HepG2 (cell line): ENCODE measurements at regions not wholly inside any gene's neighbourhood (a gene's known extent, or its start where the extent isn't known, plus 50 kb on each side); places are given as distances from the start of the nearest gene placed in this dataset.

Experiments used
- ATAC-seq: fragments of 200-7000 bp; cut with Tn5 transposase; 3 replicates; pipeline ENCODE4 v1.9.1; 2020; ENCODE audit warnings: mild to moderate bottlenecking, moderate library complexity
- BruUV-seq: library from RNA; stranded (reverse); fragments of 400-500 nt; replicated peaks from 2 replicates; lab custom pipeline; 2021; lab: Mats Ljungman, UMichigan
- CTCF ChIA-PET: fragments of 300-600 bp; formaldehyde crosslinking; extraction: SDS; loops from one replicate; lab custom pipeline; 2021; ENCODE audit warnings: low total read pairs, inconsistent platforms, low intra/inter-chr PET ratio; lab: Yijun Ruan, JAX
- POLR2A ChIA-PET: fragments of 350-600 bp; sonication (Branson Sonifier 250); formaldehyde crosslinking; loops from one replicate; lab custom pipeline; 2020; ENCODE audit warnings: antibody characterized with exemption, inconsistent platforms; lab: Yijun Ruan, JAX
- DNase-seq: peaks from one replicate; pipeline ENCODE4 v3.0.0-alpha.2; 2015; ENCODE audit warnings: low spot score
- FAIRE-seq: peaks from 3 replicates; lab custom pipeline; 2011; peaks lifted over from hg19 to GRCh38; lab: Jason Lieb, UNC
- H2AFZ ChIP-seq: one replicate; pipeline ENCODE4 v1.6.1; 2011; ENCODE audit warnings: low read length, inconsistent platforms
- H3K27ac ChIP-seq: fragments of 300-600 bp; 3 replicates; pipeline ENCODE4 v1.8.0; 2011; ENCODE audit warnings: mixed run types, mild to moderate bottlenecking, mixed read lengths, low read length, inconsistent platforms; ENCODE audit not compliant: insufficient read depth; ENCODE audit errors: extremely low read length
- H3K27me3 ChIP-seq, 2 experiments: fragments of 200-600 bp in 1 of 2; 2 replicates in 1 of 2; 3 replicates in 1 of 2; pipeline versions ENCODE4 v1.6.0 to v1.8.0; 2011; ENCODE audit warnings: low read length in 2 of 2, mild to moderate bottlenecking in 2 of 2, moderate library complexity in 2 of 2, inconsistent platforms in 1 of 2; ENCODE audit not compliant: insufficient read depth in 2 of 2, control insufficient read depth in 1 of 2
- H3K36me3 ChIP-seq, 2 experiments: fragments of 200-600 bp in 1 of 2; replicated peaks in 1 of 2; 2 replicates in 1 of 2; 3 replicates in 1 of 2; pipeline versions ENCODE4 v1.5.1 to v1.8.0; 2011; ENCODE audit warnings: low read length in 2 of 2, inconsistent platforms in 1 of 2; ENCODE audit not compliant: insufficient read depth in 2 of 2, control insufficient read depth in 1 of 2
- H3K4me1 ChIP-seq: 2 replicates; pipeline ENCODE4 v1.5.1; 2012; ENCODE audit warnings: low read length, inconsistent platforms; ENCODE audit not compliant: insufficient read depth
- H3K4me2 ChIP-seq: 2 replicates; pipeline ENCODE4 v1.6.0; 2011; ENCODE audit warnings: low read depth, low read length, inconsistent platforms
- H3K4me3 ChIP-seq, 3 experiments: fragments of 200-600 bp in 1 of 3; sonication (generic), shearing (Covaris generic) in 1 of 3; replicated peaks in 1 of 3; 2 replicates each; pipeline ENCODE4 v1.5.1; 2011 to 2016; ENCODE audit warnings: low read length in 3 of 3, inconsistent platforms in 2 of 3, low read depth in 2 of 3, mild to moderate bottlenecking in 2 of 3, control low read depth in 1 of 3, mixed read lengths in 1 of 3; ENCODE audit not compliant: insufficient read depth in 1 of 3
- H3K79me2 ChIP-seq: one replicate; pipeline ENCODE4 v1.6.1; 2011; ENCODE audit warnings: low read length, inconsistent platforms; ENCODE audit not compliant: insufficient read depth
- H3K9ac ChIP-seq: 2 replicates; pipeline ENCODE4 v1.6.0; 2011; ENCODE audit warnings: mild to moderate bottlenecking, low read depth, low read length, inconsistent platforms; ENCODE audit not compliant: insufficient read depth
- H3K9me3 ChIP-seq: 2 replicates; pipeline ENCODE4 v1.5.1; 2012; ENCODE audit warnings: mild to moderate bottlenecking, low read length
- H4K20me1 ChIP-seq: 2 replicates; pipeline ENCODE4 v1.6.0; 2011; ENCODE audit warnings: inconsistent platforms, mild to moderate bottlenecking, low read length, moderate library complexity; ENCODE audit not compliant: insufficient read depth
- CBX1 ChIP-seq: IDR thresholded peaks from one replicate; pipeline ENCODE4 v1.6.1; 2016; ENCODE audit warnings: antibody characterized with exemption, low read depth
- KLF11 ChIP-seq: IDR thresholded peaks from 2 replicates; pipeline ENCODE4 v1.6.1; 2016; ENCODE audit warnings: missing compliant biosample characterization
- SIX4 ChIP-seq: sonication (generic); formaldehyde crosslinking; IDR thresholded peaks from 2 replicates; pipeline ENCODE4 v1.4.0; 2020; ENCODE audit warnings: missing genetic modification reagents
- TOPORS ChIP-seq: sonication (generic); formaldehyde crosslinking; IDR thresholded peaks from 2 replicates; pipeline ENCODE4 v1.8.0; 2023; ENCODE audit warnings: mild to moderate bottlenecking, missing genetic modification reagents
- ZNF468 ChIP-seq: sonication (generic); formaldehyde crosslinking; IDR thresholded peaks from 2 replicates; pipeline ENCODE4 v1.8.0; 2022; ENCODE audit warnings: mild to moderate bottlenecking, moderate library complexity, missing genetic modification reagents
- ZNF644 ChIP-seq: IDR thresholded peaks from 2 replicates; pipeline ENCODE4 v1.6.1; 2016; ENCODE audit warnings: low read depth
- ZNF678 ChIP-seq: sonication (generic); formaldehyde crosslinking; IDR thresholded peaks from 2 replicates; pipeline ENCODE4 v1.4.0; 2020; ENCODE audit warnings: mild to moderate bottlenecking, missing genetic modification reagents
- WGBS: methylation state at CpG from one replicate; pipeline ENCODE4 v1.1.6; 2017; ENCODE audit warnings: low lambda C conversion rate; 5-methylcytosine and 5-hydroxymethylcytosine counted together
- in situ Hi-C: cut with HindIII; loops from 2 replicates; pipeline ENCODE4 v1.10.0; 2017; ENCODE audit warnings: low pct_unique_long_range_greater_than_20kb; ENCODE audit not compliant: extremely low pct_ligation_motif_present
- intact Hi-C: fragments of 100-400 bp; cut with micrococcal nuclease; formaldehyde crosslinking; loops from one replicate; pipeline ENCODE4 v1.10.0; 2022; ENCODE audit not compliant: unreplicated experiment
- TF ChIP-seq, protein P1 (sequence below): sonication (generic); formaldehyde crosslinking; IDR thresholded peaks from 2 replicates; pipeline ENCODE4 v1.5.0; 2020; ENCODE audit warnings: mild to moderate bottlenecking, missing genetic modification reagents, borderline replicate concordance
- TF ChIP-seq, protein P2 (sequence below): sonication (generic); formaldehyde crosslinking; IDR thresholded peaks from 2 replicates; pipeline ENCODE4 v1.4.0; 2020; ENCODE audit warnings: missing genetic modification reagents

DNA sequence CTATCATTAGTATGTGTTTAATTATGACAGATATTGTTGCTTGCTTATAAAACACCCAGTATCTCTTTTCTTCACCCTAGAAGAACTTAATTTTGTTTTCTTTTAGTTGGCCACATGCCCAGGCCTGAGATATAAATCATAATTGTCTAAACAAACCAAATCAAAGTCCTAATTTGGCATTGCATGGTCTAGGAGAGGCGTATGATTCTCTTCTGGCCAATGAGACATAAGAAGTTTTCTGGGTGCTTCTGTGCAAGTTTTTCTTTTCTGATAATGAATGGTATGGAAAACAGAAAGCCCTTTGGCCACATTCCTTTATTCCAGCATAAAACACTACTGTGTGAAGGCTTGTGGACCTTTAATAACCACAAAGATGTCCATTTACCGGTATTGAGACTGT lies 192.9 kb upstream of the CTSO start:
- intact Hi-C loops = no loop called here
- H3K4me1 ChIP-seq = no peaks in the 10 kb centered on the region
- BruUV-seq = no TSS peak
- in situ Hi-C loops = no loop called here
- no peak overlapping the region for H3K27ac ChIP-seq
- ATAC-seq (no peak), DNase-seq (no peak), FAIRE-seq (no peak)
- H3K36me3 ChIP-seq = no peaks in the 10 kb centered on the region
- no peak overlapping the region for H2AFZ ChIP-seq
- 0% methylated on average over 2 of the region's 2 CpGs for WGBS
- POLR2A ChIA-PET = no interaction called here
- no peaks in the 10 kb centered on the region for H4K20me1 ChIP-seq
- H3K4me2 ChIP-seq = no peak overlapping the region
- no peak for TF ChIP-seq ZNF468 (CRISPR knock-in tag)
- TF ChIP-seq SIX4 (CRISPR knock-in tag) = no peak
- no peak for TF ChIP-seq ZNF678
- TF ChIP-seq KLF11 (CRISPR knock-in tag) = no peak
- no peak for TF ChIP-seq ZNF644 (CRISPR knock-in tag)
- TF ChIP-seq CBX1 = no peak
- TF ChIP-seq TOPORS (CRISPR knock-in tag) = no peak
- TF ChIP-seq, protein P1, sequence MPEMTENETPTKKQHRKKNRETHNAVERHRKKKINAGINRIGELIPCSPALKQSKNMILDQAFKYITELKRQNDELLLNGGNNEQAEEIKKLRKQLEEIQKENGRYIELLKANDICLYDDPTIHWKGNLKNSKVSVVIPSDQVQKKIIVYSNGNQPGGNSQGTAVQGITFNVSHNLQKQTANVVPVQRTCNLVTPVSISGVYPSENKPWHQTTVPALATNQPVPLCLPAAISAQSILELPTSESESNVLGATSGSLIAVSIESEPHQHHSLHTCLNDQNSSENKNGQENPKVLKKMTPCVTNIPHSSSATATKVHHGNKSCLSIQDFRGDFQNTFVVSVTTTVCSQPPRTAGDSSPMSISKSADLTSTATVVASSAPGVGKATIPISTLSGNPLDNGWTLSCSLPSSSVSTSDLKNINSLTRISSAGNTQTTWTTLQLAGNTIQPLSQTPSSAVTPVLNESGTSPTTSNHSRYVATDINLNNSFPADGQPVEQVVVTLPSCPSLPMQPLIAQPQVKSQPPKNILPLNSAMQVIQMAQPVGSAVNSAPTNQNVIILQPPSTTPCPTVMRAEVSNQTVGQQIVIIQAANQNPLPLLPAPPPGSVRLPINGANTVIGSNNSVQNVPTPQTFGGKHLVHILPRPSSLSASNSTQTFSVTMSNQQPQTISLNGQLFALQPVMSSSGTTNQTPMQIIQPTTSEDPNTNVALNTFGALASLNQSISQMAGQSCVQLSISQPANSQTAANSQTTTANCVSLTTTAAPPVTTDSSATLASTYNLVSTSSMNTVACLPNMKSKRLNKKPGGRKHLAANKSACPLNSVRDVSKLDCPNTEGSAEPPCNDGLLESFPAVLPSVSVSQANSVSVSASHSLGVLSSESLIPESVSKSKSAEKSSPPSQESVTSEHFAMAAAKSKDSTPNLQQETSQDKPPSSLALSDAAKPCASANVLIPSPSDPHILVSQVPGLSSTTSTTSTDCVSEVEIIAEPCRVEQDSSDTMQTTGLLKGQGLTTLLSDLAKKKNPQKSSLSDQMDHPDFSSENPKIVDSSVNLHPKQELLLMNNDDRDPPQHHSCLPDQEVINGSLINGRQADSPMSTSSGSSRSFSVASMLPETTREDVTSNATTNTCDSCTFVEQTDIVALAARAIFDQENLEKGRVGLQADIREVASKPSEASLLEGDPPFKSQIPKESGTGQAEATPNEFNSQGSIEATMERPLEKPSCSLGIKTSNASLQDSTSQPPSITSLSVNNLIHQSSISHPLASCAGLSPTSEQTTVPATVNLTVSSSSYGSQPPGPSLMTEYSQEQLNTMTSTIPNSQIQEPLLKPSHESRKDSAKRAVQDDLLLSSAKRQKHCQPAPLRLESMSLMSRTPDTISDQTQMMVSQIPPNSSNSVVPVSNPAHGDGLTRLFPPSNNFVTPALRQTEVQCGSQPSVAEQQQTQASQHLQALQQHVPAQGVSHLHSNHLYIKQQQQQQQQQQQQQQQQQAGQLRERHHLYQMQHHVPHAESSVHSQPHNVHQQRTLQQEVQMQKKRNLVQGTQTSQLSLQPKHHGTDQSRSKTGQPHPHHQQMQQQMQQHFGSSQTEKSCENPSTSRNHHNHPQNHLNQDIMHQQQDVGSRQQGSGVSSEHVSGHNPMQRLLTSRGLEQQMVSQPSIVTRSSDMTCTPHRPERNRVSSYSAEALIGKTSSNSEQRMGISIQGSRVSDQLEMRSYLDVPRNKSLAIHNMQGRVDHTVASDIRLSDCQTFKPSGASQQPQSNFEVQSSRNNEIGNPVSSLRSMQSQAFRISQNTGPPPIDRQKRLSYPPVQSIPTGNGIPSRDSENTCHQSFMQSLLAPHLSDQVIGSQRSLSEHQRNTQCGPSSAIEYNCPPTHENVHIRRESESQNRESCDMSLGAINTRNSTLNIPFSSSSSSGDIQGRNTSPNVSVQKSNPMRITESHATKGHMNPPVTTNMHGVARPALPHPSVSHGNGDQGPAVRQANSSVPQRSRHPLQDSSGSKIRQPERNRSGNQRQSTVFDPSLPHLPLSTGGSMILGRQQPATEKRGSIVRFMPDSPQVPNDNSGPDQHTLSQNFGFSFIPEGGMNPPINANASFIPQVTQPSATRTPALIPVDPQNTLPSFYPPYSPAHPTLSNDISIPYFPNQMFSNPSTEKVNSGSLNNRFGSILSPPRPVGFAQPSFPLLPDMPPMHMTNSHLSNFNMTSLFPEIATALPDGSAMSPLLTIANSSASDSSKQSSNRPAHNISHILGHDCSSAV (CRISPR knock-in tag) = no peak
- TF ChIP-seq, protein P2, sequence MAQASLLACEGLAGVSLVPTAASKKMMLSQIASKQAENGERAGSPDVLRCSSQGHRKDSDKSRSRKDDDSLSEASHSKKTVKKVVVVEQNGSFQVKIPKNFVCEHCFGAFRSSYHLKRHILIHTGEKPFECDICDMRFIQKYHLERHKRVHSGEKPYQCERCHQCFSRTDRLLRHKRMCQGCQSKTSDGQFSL (CRISPR knock-in tag) = no peak
- no peak overlapping the region for H3K4me3 ChIP-seq
- H3K9me3 ChIP-seq = no peaks in the 10 kb centered on the region
- no peaks in the 10 kb centered on the region for H3K79me2 ChIP-seq
- CTCF ChIA-PET = no interaction called here
- no peaks in the 10 kb centered on the region; a peak in 1 of 5 replicates for H3K27me3 ChIP-seq
- no peak overlapping the region for H3K9ac ChIP-seq
